ENCODE measurements at regions not wholly inside any gene's neighbourhood (a gene's known extent, or its start where the extent isn't known, plus 50 kb on each side); places are given as distances from the start of the nearest gene placed in this dataset.

DNA sequence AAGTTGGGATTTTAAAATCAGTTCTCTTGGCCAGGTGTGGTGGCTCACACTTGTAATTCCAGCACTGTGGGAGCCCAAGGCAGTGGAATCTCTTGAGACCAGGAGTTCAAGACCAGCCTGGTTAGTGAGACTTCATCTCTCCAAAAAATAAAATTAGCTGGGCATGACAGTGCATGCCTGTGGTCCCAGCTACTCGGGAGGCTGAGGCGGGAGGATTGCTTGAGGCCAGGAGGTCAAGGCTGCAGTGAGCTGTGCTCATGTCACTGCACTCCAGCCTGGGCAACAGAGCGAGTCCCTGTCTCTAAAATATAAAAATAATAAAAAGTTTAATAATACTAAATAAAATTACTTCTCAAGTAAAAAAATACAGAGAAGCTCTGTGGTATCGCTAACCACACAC lies 77.5 kb downstream of the FOXA2 start:
- ATAC-seq, result no peak
- POLR2A ChIA-PET, result no interaction called here
- in situ Hi-C loops (cut with MboI), result no loop called here
- no TSS peak for BruUV-seq (replicated peaks)
- no peak overlapping the region for H3K4me3 ChIP-seq
- no peak for FAIRE-seq
- WGBS (ENCODE audit: insufficient coverage, low coverage, missing lambda C conversion rate), result 42% methylated on average over 3 of the region's 4 CpGs
- no peaks in the 10 kb centered on the region for H3K79me2 ChIP-seq (ENCODE audit: control insufficient read depth, insufficient read depth, low read length)
- H3K27ac ChIP-seq (ENCODE audit: extremely low read depth, low read depth, low read length), result no peak overlapping the region
- no peaks in the 10 kb centered on the region for H3K36me3 ChIP-seq (ENCODE audit: control insufficient read depth, insufficient read depth, low read length)
- no peak overlapping the region for H3K4me2 ChIP-seq (ENCODE audit: insufficient read depth, low read length)
- peaks cover under 1 to 4% of the 10 kb centered on the region in 2 experiments; a peak in 2 of 5 replicates for H3K4me1 ChIP-seq (replicated peaks in 1 of 2; ENCODE audit: control insufficient read depth in 2 of 2, insufficient read depth in 2 of 2, low read length in 2 of 2)
- CTCF ChIA-PET (ENCODE audit: low intra/inter-chr PET ratio), result no interaction called here
- no peak overlapping the region for H2AFZ ChIP-seq (ENCODE audit: low read depth, low read length)
- H3K27me3 ChIP-seq (ENCODE audit: control insufficient read depth in 2 of 2, insufficient read depth in 2 of 2, low read length in 2 of 2), result peaks cover 0 to 5% of the 10 kb centered on the region in 2 experiments; a peak in 1 of 5 replicates
- H3K9me3 ChIP-seq (replicated peaks; ENCODE audit: control insufficient read depth, insufficient read depth, low read depth, low read length), result no peaks in the 10 kb centered on the region
- H3K9ac ChIP-seq (ENCODE audit: insufficient read depth in 1 of 2, low read depth in 2 of 2, low read length in 2 of 2), result no peak overlapping the region
- H3K9me1 ChIP-seq (ENCODE audit: control insufficient read depth, insufficient read depth, low read length), result no peaks in the 10 kb centered on the region
- no peaks in the 10 kb centered on the region for H4K20me1 ChIP-seq (replicated peaks; ENCODE audit: control insufficient read depth, insufficient read depth, low read length)
- no peak for DNase-seq (ENCODE audit: extremely low read depth in 1 of 4, low spot score in 3 of 4)
- intact Hi-C loops (cut with micrococcal nuclease), result no loop called here
- TF ChIP-seq, protein P1, sequence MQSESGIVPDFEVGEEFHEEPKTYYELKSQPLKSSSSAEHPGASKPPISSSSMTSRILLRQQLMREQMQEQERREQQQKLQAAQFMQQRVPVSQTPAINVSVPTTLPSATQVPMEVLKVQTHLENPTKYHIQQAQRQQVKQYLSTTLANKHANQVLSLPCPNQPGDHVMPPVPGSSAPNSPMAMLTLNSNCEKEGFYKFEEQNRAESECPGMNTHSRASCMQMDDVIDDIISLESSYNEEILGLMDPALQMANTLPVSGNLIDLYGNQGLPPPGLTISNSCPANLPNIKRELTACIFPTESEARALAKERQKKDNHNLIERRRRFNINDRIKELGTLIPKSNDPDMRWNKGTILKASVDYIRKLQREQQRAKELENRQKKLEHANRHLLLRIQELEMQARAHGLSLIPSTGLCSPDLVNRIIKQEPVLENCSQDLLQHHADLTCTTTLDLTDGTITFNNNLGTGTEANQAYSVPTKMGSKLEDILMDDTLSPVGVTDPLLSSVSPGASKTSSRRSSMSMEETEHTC (IDR thresholded peaks at IDR 0.05), result no peak
- TF ChIP-seq, protein P2, sequence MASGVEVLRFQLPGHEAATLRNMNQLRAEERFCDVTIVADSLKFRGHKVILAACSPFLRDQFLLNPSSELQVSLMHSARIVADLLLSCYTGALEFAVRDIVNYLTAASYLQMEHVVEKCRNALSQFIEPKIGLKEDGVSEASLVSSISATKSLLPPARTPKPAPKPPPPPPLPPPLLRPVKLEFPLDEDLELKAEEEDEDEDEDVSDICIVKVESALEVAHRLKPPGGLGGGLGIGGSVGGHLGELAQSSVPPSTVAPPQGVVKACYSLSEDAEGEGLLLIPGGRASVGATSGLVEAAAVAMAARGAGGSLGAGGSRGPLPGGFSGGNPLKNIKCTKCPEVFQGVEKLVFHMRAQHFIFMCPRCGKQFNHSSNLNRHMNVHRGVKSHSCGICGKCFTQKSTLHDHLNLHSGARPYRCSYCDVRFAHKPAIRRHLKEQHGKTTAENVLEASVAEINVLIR (CRISPR knock-in tag; IDR thresholded peaks at IDR 0.05), result no peak
- TF ChIP-seq HOXB6 (CRISPR knock-in tag; IDR thresholded peaks at IDR 0.05; ENCODE audit: borderline replicate concordance) (no peak), NCOA4 (IDR thresholded peaks at IDR 0.05; ENCODE audit: partially characterized antibody) (no peak), HSF4 (CRISPR knock-in tag; IDR thresholded peaks at IDR 0.05; ENCODE audit: borderline replicate concordance) (no peak), SMAD3 (CRISPR knock-in tag; conservative IDR thresholded peaks at IDR 0.05) (no peak), ZNF143 (CRISPR knock-in tag; IDR thresholded peaks at IDR 0.05) (no peak), FOS (IDR thresholded peaks at IDR 0.05; ENCODE audit: extremely low read depth, insufficient read length) (no peak)
- TF ChIP-seq, protein P3, sequence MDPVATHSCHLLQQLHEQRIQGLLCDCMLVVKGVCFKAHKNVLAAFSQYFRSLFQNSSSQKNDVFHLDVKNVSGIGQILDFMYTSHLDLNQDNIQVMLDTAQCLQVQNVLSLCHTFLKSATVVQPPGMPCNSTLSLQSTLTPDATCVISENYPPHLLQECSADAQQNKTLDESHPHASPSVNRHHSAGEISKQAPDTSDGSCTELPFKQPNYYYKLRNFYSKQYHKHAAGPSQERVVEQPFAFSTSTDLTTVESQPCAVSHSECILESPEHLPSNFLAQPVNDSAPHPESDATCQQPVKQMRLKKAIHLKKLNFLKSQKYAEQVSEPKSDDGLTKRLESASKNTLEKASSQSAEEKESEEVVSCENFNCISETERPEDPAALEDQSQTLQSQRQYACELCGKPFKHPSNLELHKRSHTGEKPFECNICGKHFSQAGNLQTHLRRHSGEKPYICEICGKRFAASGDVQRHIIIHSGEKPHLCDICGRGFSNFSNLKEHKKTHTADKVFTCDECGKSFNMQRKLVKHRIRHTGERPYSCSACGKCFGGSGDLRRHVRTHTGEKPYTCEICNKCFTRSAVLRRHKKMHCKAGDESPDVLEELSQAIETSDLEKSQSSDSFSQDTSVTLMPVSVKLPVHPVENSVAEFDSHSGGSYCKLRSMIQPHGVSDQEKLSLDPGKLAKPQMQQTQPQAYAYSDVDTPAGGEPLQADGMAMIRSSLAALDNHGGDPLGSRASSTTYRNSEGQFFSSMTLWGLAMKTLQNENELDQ (CRISPR knock-in tag; IDR thresholded peaks at IDR 0.05; ENCODE audit: borderline replicate concordance), result no peak
- TF ChIP-seq, protein P4, sequence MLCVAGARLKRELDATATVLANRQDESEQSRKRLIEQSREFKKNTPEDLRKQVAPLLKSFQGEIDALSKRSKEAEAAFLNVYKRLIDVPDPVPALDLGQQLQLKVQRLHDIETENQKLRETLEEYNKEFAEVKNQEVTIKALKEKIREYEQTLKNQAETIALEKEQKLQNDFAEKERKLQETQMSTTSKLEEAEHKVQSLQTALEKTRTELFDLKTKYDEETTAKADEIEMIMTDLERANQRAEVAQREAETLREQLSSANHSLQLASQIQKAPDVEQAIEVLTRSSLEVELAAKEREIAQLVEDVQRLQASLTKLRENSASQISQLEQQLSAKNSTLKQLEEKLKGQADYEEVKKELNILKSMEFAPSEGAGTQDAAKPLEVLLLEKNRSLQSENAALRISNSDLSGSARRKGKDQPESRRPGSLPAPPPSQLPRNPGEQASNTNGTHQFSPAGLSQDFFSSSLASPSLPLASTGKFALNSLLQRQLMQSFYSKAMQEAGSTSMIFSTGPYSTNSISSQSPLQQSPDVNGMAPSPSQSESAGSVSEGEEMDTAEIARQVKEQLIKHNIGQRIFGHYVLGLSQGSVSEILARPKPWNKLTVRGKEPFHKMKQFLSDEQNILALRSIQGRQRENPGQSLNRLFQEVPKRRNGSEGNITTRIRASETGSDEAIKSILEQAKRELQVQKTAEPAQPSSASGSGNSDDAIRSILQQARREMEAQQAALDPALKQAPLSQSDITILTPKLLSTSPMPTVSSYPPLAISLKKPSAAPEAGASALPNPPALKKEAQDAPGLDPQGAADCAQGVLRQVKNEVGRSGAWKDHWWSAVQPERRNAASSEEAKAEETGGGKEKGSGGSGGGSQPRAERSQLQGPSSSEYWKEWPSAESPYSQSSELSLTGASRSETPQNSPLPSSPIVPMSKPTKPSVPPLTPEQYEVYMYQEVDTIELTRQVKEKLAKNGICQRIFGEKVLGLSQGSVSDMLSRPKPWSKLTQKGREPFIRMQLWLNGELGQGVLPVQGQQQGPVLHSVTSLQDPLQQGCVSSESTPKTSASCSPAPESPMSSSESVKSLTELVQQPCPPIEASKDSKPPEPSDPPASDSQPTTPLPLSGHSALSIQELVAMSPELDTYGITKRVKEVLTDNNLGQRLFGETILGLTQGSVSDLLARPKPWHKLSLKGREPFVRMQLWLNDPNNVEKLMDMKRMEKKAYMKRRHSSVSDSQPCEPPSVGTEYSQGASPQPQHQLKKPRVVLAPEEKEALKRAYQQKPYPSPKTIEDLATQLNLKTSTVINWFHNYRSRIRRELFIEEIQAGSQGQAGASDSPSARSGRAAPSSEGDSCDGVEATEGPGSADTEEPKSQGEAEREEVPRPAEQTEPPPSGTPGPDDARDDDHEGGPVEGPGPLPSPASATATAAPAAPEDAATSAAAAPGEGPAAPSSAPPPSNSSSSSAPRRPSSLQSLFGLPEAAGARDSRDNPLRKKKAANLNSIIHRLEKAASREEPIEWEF (CRISPR knock-in tag; IDR thresholded peaks at IDR 0.05), result no peak
- TF ChIP-seq, protein P5, sequence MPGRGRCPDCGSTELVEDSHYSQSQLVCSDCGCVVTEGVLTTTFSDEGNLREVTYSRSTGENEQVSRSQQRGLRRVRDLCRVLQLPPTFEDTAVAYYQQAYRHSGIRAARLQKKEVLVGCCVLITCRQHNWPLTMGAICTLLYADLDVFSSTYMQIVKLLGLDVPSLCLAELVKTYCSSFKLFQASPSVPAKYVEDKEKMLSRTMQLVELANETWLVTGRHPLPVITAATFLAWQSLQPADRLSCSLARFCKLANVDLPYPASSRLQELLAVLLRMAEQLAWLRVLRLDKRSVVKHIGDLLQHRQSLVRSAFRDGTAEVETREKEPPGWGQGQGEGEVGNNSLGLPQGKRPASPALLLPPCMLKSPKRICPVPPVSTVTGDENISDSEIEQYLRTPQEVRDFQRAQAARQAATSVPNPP (IDR thresholded peaks at IDR 0.05; ENCODE audit: borderline replicate concordance, insufficient read depth, insufficient read length), result no peak

All from K562 (cell line).